Fibroblast of lung (primary cell): ENCODE measurements at regions not wholly inside any gene's neighbourhood (a gene's known extent, or its start where the extent isn't known, plus 50 kb on each side); places are given as distances from the start of the nearest gene placed in this dataset.

ENCODE experiments used
- CTCF ChIP-seq, 2 donors: IDR thresholded peaks in 1 of 2; conservative IDR thresholded peaks in 1 of 2; 1 replicate in 1 of 2; 2 replicates in 1 of 2; pipeline ENCODE4 v1.5.1; 2011 to 2012; ENCODE audit warnings: low read length in 2 of 2, control low read depth in 1 of 2, inconsistent platforms in 1 of 2, low read depth in 1 of 2, mild to moderate bottlenecking in 1 of 2
- EZH2 ChIP-seq: IDR thresholded peaks from 2 replicates; pipeline ENCODE4 v1.5.1; 2012; ENCODE audit warnings: low read length, control low read depth, mild to moderate bottlenecking; ENCODE audit errors: missing control alignments

DNA sequence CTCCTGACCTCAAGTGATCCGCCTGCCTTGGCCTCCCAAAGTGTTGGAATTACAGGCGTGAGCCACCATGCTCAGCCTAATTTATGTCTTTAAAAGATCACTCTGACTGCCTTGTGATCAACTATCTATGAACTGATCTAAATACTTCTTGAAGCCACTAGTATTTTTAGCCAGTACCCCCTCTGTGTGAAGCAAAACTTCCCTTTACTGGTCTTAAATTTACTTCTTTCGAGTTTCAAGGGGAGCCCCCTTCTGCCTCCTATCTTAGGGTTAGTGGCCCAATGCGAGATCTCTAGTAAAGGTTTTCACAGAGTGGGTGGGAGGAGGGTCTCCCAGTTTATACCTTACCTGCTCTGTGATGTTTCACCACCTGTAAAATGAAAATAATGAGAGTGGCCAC, 66.1 kb upstream of the RPL11 start:
- TF ChIP-seq EZH2 (no peak), CTCF (conservative IDR thresholded peaks at IDR 0.05 in 1 of 2, IDR thresholded peaks at IDR 0.05 in 1 of 2; ENCODE audit: low read depth in 1 of 2, low read length in 2 of 2) (no peak)
